HepG2 (cell line): ENCODE measurements at regions not wholly inside any gene's neighbourhood (a gene's known extent, or its start where the extent isn't known, plus 50 kb on each side); places are given as distances from the start of the nearest gene placed in this dataset.

Experiments
- ATAC-seq: fragments of 200-7000 bp; cut with Tn5 transposase; 3 replicates; pipeline ENCODE4 v1.9.1; 2020; ENCODE audit warnings: mild to moderate bottlenecking, moderate library complexity
- BruUV-seq: library from RNA; stranded (reverse); fragments of 400-500 nt; replicated peaks from 2 replicates; lab custom pipeline; 2021; lab: Mats Ljungman, UMichigan
- CTCF ChIA-PET: fragments of 300-600 bp; formaldehyde crosslinking; extraction: SDS; loops from one replicate; lab custom pipeline; 2021; ENCODE audit warnings: low total read pairs, inconsistent platforms, low intra/inter-chr PET ratio; lab: Yijun Ruan, JAX
- POLR2A ChIA-PET: fragments of 350-600 bp; sonication (Branson Sonifier 250); formaldehyde crosslinking; loops from one replicate; lab custom pipeline; 2020; ENCODE audit warnings: antibody characterized with exemption, inconsistent platforms; lab: Yijun Ruan, JAX
- DNase-seq: peaks from one replicate; pipeline ENCODE4 v3.0.0-alpha.2; 2015; ENCODE audit warnings: low spot score
- FAIRE-seq: peaks from 3 replicates; lab custom pipeline; 2011; peaks lifted over from hg19 to GRCh38; lab: Jason Lieb, UNC
- H2AFZ ChIP-seq: one replicate; pipeline ENCODE4 v1.6.1; 2011; ENCODE audit warnings: low read length, inconsistent platforms
- H3K27ac ChIP-seq: fragments of 300-600 bp; 3 replicates; pipeline ENCODE4 v1.8.0; 2011; ENCODE audit warnings: mixed run types, mild to moderate bottlenecking, mixed read lengths, low read length, inconsistent platforms; ENCODE audit not compliant: insufficient read depth; ENCODE audit errors: extremely low read length
- H3K27me3 ChIP-seq, 2 experiments: fragments of 200-600 bp in 1 of 2; 2 replicates in 1 of 2; 3 replicates in 1 of 2; pipeline versions ENCODE4 v1.6.0 to v1.8.0; 2011; ENCODE audit warnings: low read length in 2 of 2, mild to moderate bottlenecking in 2 of 2, moderate library complexity in 2 of 2, inconsistent platforms in 1 of 2; ENCODE audit not compliant: insufficient read depth in 2 of 2, control insufficient read depth in 1 of 2
- H3K36me3 ChIP-seq, 2 experiments: fragments of 200-600 bp in 1 of 2; replicated peaks in 1 of 2; 2 replicates in 1 of 2; 3 replicates in 1 of 2; pipeline versions ENCODE4 v1.5.1 to v1.8.0; 2011; ENCODE audit warnings: low read length in 2 of 2, inconsistent platforms in 1 of 2; ENCODE audit not compliant: insufficient read depth in 2 of 2, control insufficient read depth in 1 of 2
- H3K4me1 ChIP-seq: 2 replicates; pipeline ENCODE4 v1.5.1; 2012; ENCODE audit warnings: low read length, inconsistent platforms; ENCODE audit not compliant: insufficient read depth
- H3K4me2 ChIP-seq: 2 replicates; pipeline ENCODE4 v1.6.0; 2011; ENCODE audit warnings: low read depth, low read length, inconsistent platforms
- H3K4me3 ChIP-seq, 3 experiments: fragments of 200-600 bp in 1 of 3; sonication (generic), shearing (Covaris generic) in 1 of 3; replicated peaks in 1 of 3; 2 replicates each; pipeline ENCODE4 v1.5.1; 2011 to 2016; ENCODE audit warnings: low read length in 3 of 3, inconsistent platforms in 2 of 3, low read depth in 2 of 3, mild to moderate bottlenecking in 2 of 3, control low read depth in 1 of 3, mixed read lengths in 1 of 3; ENCODE audit not compliant: insufficient read depth in 1 of 3
- H3K79me2 ChIP-seq: one replicate; pipeline ENCODE4 v1.6.1; 2011; ENCODE audit warnings: low read length, inconsistent platforms; ENCODE audit not compliant: insufficient read depth
- H3K9ac ChIP-seq: 2 replicates; pipeline ENCODE4 v1.6.0; 2011; ENCODE audit warnings: mild to moderate bottlenecking, low read depth, low read length, inconsistent platforms; ENCODE audit not compliant: insufficient read depth
- H3K9me3 ChIP-seq: 2 replicates; pipeline ENCODE4 v1.5.1; 2012; ENCODE audit warnings: mild to moderate bottlenecking, low read length
- H4K20me1 ChIP-seq: 2 replicates; pipeline ENCODE4 v1.6.0; 2011; ENCODE audit warnings: inconsistent platforms, mild to moderate bottlenecking, low read length, moderate library complexity; ENCODE audit not compliant: insufficient read depth
- ATRX ChIP-seq: sonication (generic); formaldehyde crosslinking; IDR thresholded peaks from 2 replicates; pipeline ENCODE4 v1.4.0; 2020; ENCODE audit warnings: missing genetic modification reagents, borderline replicate concordance
- CEBPG ChIP-seq: IDR thresholded peaks from 2 replicates; pipeline ENCODE4 v1.6.1; 2016
- ISL2 ChIP-seq: sonication (generic); formaldehyde crosslinking; IDR thresholded peaks from 2 replicates; pipeline ENCODE4 v1.5.0; 2020; ENCODE audit warnings: missing genetic modification reagents
- MTF2 ChIP-seq: sonication (generic); formaldehyde crosslinking; IDR thresholded peaks from 2 replicates; pipeline ENCODE4 v1.5.0; 2020; ENCODE audit warnings: missing genetic modification reagents, borderline replicate concordance
- NFIB ChIP-seq: sonication (generic); formaldehyde crosslinking; IDR thresholded peaks from 2 replicates; pipeline ENCODE4 v1.9.0; 2021; ENCODE audit warnings: missing genetic modification reagents, mild to moderate bottlenecking, borderline replicate concordance
- PITX1 ChIP-seq: sonication (generic); formaldehyde crosslinking; IDR thresholded peaks from 2 replicates; pipeline ENCODE4 v1.5.1; 2020; ENCODE audit warnings: mild to moderate bottlenecking, missing genetic modification reagents
- POGZ ChIP-seq: sonication (generic); formaldehyde crosslinking; IDR thresholded peaks from 2 replicates; pipeline ENCODE4 v1.4.0; 2020; ENCODE audit warnings: mild to moderate bottlenecking, missing genetic modification reagents
- RFX1 ChIP-seq: fragments of 450-650 bp; IDR thresholded peaks from 2 replicates; pipeline ENCODE4 v1.6.1; 2017
- RORA ChIP-seq: sonication (generic); formaldehyde crosslinking; IDR thresholded peaks from 2 replicates; pipeline ENCODE4 v1.5.0; 2020; ENCODE audit warnings: mild to moderate bottlenecking, missing genetic modification reagents, moderate library complexity
- SATB2 ChIP-seq: sonication (generic); formaldehyde crosslinking; IDR thresholded peaks from 2 replicates; pipeline ENCODE4 v1.5.0; 2020; ENCODE audit warnings: missing genetic modification reagents
- ZFP62 ChIP-seq: sonication (generic); formaldehyde crosslinking; IDR thresholded peaks from 2 replicates; pipeline ENCODE4 v1.4.0; 2020; ENCODE audit warnings: missing genetic modification reagents
- ZNF333 ChIP-seq: sonication (generic); formaldehyde crosslinking; IDR thresholded peaks from 2 replicates; pipeline ENCODE4 v1.4.0; 2020; ENCODE audit warnings: mild to moderate bottlenecking, missing genetic modification reagents, borderline replicate concordance
- ZNF335 ChIP-seq: sonication (generic); formaldehyde crosslinking; IDR thresholded peaks from 2 replicates; pipeline ENCODE4 v1.4.0; 2020; ENCODE audit warnings: missing genetic modification reagents
- ZNF615 ChIP-seq: sonication (generic); formaldehyde crosslinking; IDR thresholded peaks from 2 replicates; pipeline ENCODE4 v1.5.0; 2020; ENCODE audit warnings: mild to moderate bottlenecking, missing genetic modification reagents, borderline replicate concordance
- WGBS: methylation state at CpG from one replicate; pipeline ENCODE4 v1.1.6; 2017; ENCODE audit warnings: low lambda C conversion rate; 5-methylcytosine and 5-hydroxymethylcytosine counted together
- in situ Hi-C: cut with HindIII; loops from 2 replicates; pipeline ENCODE4 v1.10.0; 2017; ENCODE audit warnings: low pct_unique_long_range_greater_than_20kb; ENCODE audit not compliant: extremely low pct_ligation_motif_present
- intact Hi-C: fragments of 100-400 bp; cut with micrococcal nuclease; formaldehyde crosslinking; loops from one replicate; pipeline ENCODE4 v1.10.0; 2022; ENCODE audit not compliant: unreplicated experiment
- TF ChIP-seq, protein P1 (sequence below): sonication (generic); formaldehyde crosslinking; conservative IDR thresholded peaks from 2 replicates; pipeline ENCODE4 v1.4.0; 2020; ENCODE audit warnings: missing genetic modification reagents
- TF ChIP-seq, protein P2 (sequence below): sonication (generic); formaldehyde crosslinking; IDR thresholded peaks from 2 replicates; pipeline ENCODE4 v1.5.0; 2020; ENCODE audit warnings: mild to moderate bottlenecking, missing genetic modification reagents, moderate library complexity
- TF ChIP-seq, protein P3 (sequence below): sonication (generic); formaldehyde crosslinking; IDR thresholded peaks from 2 replicates; pipeline ENCODE4 v1.4.0; 2020; ENCODE audit warnings: mild to moderate bottlenecking, missing genetic modification reagents
- TF ChIP-seq, protein P4 (sequence below): sonication (generic); formaldehyde crosslinking; IDR thresholded peaks from 2 replicates; pipeline ENCODE4 v1.4.0; 2020; ENCODE audit warnings: missing genetic modification reagents, borderline replicate concordance

DNA sequence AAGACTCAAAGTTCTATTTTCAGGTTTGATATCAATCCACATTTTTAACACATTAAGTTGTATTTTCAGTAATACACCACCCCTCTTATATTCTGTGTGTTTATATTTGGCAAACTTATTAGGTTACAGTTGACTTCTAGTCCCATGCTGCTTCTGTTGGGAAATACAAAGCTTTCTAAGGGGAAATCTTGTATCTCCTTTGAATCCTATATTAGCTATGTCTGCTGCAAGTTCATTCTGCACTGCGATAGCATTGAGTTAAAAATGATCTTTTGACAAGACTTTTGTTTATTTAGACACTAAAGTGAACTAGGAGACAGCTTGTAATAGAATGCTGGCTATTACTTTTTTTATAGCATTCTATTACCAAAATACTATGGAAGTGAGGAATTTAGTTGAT, 625.1 kb upstream of the ANKRD30A start (continued):
- TF ChIP-seq POGZ (CRISPR knock-in tag) (no peak), ATRX (CRISPR knock-in tag) (no peak), NFIB (CRISPR knock-in tag) (no peak), PITX1 (no peak), ZFP62 (no peak), SATB2 (no peak), ZNF335 (CRISPR knock-in tag) (no peak)

DNA sequence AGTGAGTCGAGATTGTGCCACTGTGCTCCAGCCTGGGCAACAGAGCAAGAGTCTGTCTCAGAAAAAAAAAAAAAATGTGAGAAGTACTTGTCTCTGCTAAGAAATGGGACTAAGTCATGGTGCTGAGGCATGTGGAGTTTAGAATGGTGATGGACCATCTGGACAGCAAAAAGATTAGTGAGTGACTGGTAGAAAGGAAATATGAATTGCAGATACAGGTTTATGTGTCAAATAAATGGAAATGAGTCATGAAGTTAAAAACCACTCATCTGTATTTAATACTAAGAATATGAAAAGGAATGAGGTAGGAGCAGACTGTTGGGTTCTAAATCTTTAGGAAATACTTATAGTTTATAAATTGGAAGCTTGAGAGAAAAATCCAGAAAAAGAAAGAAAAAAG, 625.7 kb upstream of the ANKRD30A start:
- intact Hi-C loops (no loop called here), in situ Hi-C loops (no loop called here)
- no TSS peak for BruUV-seq
- H3K4me1 ChIP-seq = no peaks in the 10 kb centered on the region
- no peak overlapping the region for H3K9ac ChIP-seq
- no peaks in the 10 kb centered on the region for H3K9me3 ChIP-seq
- WGBS = 0% methylated on average over 1 of the region's 1 CpG
- no peak overlapping the region for H3K4me2 ChIP-seq
- no peak overlapping the region for H3K4me3 ChIP-seq
- FAIRE-seq (no peak), ATAC-seq (no peak), DNase-seq (no peak)
- ChIA-PET CTCF (no interaction called here), POLR2A (no interaction called here)
- no peaks in the 10 kb centered on the region for H3K36me3 ChIP-seq
- H2AFZ ChIP-seq = no peak overlapping the region
- no peaks in the 10 kb centered on the region for H4K20me1 ChIP-seq
- no peaks in the 10 kb centered on the region; a peak in 1 of 5 replicates for H3K27me3 ChIP-seq
- TF ChIP-seq ZNF333 (CRISPR knock-in tag) (no peak), MTF2 (CRISPR knock-in tag) (no peak), RFX1 (no peak), RORA (no peak), ISL2 (CRISPR knock-in tag) (no peak), ZNF615 (CRISPR knock-in tag) (no peak), CEBPG (no peak)
- TF ChIP-seq, protein P1, sequence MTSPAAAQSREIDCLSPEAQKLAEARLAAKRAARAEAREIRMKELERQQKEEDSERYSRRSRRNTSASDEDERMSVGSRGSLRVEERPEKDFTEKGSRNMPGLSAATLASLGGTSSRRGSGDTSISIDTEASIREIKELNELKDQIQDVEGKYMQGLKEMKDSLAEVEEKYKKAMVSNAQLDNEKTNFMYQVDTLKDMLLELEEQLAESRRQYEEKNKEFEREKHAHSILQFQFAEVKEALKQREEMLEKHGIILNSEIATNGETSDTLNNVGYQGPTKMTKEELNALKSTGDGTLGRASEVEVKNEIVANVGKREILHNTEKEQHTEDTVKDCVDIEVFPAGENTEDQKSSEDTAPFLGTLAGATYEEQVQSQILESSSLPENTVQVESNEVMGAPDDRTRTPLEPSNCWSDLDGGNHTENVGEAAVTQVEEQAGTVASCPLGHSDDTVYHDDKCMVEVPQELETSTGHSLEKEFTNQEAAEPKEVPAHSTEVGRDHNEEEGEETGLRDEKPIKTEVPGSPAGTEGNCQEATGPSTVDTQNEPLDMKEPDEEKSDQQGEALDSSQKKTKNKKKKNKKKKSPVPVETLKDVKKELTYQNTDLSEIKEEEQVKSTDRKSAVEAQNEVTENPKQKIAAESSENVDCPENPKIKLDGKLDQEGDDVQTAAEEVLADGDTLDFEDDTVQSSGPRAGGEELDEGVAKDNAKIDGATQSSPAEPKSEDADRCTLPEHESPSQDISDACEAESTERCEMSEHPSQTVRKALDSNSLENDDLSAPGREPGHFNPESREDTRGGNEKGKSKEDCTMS (CRISPR knock-in tag) = no peak
- TF ChIP-seq, protein P2, sequence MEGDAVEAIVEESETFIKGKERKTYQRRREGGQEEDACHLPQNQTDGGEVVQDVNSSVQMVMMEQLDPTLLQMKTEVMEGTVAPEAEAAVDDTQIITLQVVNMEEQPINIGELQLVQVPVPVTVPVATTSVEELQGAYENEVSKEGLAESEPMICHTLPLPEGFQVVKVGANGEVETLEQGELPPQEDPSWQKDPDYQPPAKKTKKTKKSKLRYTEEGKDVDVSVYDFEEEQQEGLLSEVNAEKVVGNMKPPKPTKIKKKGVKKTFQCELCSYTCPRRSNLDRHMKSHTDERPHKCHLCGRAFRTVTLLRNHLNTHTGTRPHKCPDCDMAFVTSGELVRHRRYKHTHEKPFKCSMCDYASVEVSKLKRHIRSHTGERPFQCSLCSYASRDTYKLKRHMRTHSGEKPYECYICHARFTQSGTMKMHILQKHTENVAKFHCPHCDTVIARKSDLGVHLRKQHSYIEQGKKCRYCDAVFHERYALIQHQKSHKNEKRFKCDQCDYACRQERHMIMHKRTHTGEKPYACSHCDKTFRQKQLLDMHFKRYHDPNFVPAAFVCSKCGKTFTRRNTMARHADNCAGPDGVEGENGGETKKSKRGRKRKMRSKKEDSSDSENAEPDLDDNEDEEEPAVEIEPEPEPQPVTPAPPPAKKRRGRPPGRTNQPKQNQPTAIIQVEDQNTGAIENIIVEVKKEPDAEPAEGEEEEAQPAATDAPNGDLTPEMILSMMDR = no peak
- TF ChIP-seq, protein P3, sequence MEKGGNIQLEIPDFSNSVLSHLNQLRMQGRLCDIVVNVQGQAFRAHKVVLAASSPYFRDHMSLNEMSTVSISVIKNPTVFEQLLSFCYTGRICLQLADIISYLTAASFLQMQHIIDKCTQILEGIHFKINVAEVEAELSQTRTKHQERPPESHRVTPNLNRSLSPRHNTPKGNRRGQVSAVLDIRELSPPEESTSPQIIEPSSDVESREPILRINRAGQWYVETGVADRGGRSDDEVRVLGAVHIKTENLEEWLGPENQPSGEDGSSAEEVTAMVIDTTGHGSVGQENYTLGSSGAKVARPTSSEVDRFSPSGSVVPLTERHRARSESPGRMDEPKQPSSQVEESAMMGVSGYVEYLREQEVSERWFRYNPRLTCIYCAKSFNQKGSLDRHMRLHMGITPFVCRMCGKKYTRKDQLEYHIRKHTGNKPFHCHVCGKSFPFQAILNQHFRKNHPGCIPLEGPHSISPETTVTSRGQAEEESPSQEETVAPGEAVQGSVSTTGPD = no peak
- TF ChIP-seq, protein P4, sequence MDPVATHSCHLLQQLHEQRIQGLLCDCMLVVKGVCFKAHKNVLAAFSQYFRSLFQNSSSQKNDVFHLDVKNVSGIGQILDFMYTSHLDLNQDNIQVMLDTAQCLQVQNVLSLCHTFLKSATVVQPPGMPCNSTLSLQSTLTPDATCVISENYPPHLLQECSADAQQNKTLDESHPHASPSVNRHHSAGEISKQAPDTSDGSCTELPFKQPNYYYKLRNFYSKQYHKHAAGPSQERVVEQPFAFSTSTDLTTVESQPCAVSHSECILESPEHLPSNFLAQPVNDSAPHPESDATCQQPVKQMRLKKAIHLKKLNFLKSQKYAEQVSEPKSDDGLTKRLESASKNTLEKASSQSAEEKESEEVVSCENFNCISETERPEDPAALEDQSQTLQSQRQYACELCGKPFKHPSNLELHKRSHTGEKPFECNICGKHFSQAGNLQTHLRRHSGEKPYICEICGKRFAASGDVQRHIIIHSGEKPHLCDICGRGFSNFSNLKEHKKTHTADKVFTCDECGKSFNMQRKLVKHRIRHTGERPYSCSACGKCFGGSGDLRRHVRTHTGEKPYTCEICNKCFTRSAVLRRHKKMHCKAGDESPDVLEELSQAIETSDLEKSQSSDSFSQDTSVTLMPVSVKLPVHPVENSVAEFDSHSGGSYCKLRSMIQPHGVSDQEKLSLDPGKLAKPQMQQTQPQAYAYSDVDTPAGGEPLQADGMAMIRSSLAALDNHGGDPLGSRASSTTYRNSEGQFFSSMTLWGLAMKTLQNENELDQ (CRISPR knock-in tag) = no peak
- H3K27ac ChIP-seq = no peak overlapping the region
- H3K79me2 ChIP-seq = no peaks in the 10 kb centered on the region
